H1 (cell line): ENCODE measurements at regions not wholly inside any gene's neighbourhood (a gene's known extent, or its start where the extent isn't known, plus 50 kb on each side); places are given as distances from the start of the nearest gene placed in this dataset.

ENCODE experiments used
- CTCF ChIA-PET: fragments of 300-600 bp; sonication (Branson Sonifier 250); formaldehyde crosslinking; loops from one replicate; lab custom pipeline; 2021; ENCODE audit not compliant: partially characterized antibody; lab: Charles Lee
- POLR2A ChIA-PET: fragments of 300-600 bp; sonication (Branson Sonifier 250); formaldehyde crosslinking; loops from one replicate; lab custom pipeline; 2021; ENCODE audit warnings: inconsistent platforms; ENCODE audit not compliant: partially characterized antibody; lab: Charles Lee
- DNase-seq, 2 experiments: peaks; one replicate each; pipeline versions ENCODE4 v3.0.0 to v3.0.0-alpha.2; 2010 to 2022; ENCODE audit warnings: low spot score in 2 of 2, low read depth in 1 of 2, mixed read lengths in 1 of 2
- FAIRE-seq: peaks from 2 replicates; lab custom pipeline; 2011; peaks lifted over from hg19 to GRCh38; lab: Jason Lieb, UNC
- H2AFZ ChIP-seq: 2 replicates; pipeline ENCODE4 v1.8.1; 2012; ENCODE audit warnings: low read length, inconsistent platforms
- H2AK5ac ChIP-seq: 2 replicates; pipeline ENCODE4 v1.6.1; 2013; ENCODE audit warnings: low read depth, low read length
- H2BK120ac ChIP-seq: replicated peaks from 2 replicates; pipeline ENCODE3; 2013; ENCODE audit warnings: low read depth, low read length, inconsistent platforms
- H2BK12ac ChIP-seq: 2 replicates; pipeline ENCODE4 v1.6.1; 2013; ENCODE audit warnings: low read depth, low read length
- H2BK15ac ChIP-seq: 2 replicates; pipeline ENCODE4 v1.6.1; 2013; ENCODE audit warnings: low read length
- H2BK20ac ChIP-seq: 2 replicates; pipeline ENCODE4 v1.6.1; 2013; ENCODE audit warnings: low read length
- H2BK5ac ChIP-seq: 2 replicates; pipeline ENCODE4 v1.6.1; 2013; ENCODE audit warnings: low read depth, low read length
- H3K14ac ChIP-seq: 2 replicates; pipeline ENCODE4 v1.6.1; 2013; ENCODE audit warnings: inconsistent platforms; ENCODE audit not compliant: insufficient read length
- H3K18ac ChIP-seq: 2 replicates; pipeline ENCODE4 v1.6.1; 2013; ENCODE audit warnings: low read length; ENCODE audit errors: extremely low read depth
- H3K23ac ChIP-seq: 2 replicates; pipeline ENCODE4 v1.6.1; 2013; ENCODE audit warnings: inconsistent platforms; ENCODE audit not compliant: insufficient read length
- H3K23me2 ChIP-seq: 2 replicates; pipeline ENCODE4 v1.6.1; 2013; ENCODE audit warnings: low read depth, low read length
- H3K27ac ChIP-seq: 2 replicates; pipeline ENCODE4 v1.6.1; 2011; ENCODE audit warnings: low read depth, low read length, inconsistent platforms
- H3K27me3 ChIP-seq, 4 experiments: replicated peaks in 1 of 4; 1 replicate in 1 of 4; 2 replicates in 3 of 4; pipeline versions ENCODE4 v1.6.1 to v1.8.1; 2011 to 2013; ENCODE audit warnings: low read length in 3 of 4, mild to moderate bottlenecking in 3 of 4, inconsistent platforms in 2 of 4, mixed read lengths in 2 of 4, moderate library complexity in 1 of 4; ENCODE audit not compliant: control insufficient read depth in 3 of 4, insufficient read depth in 3 of 4; ENCODE audit errors: extremely low read depth in 1 of 4
- H3K36me3 ChIP-seq, 4 experiments: 2 replicates each; pipeline versions ENCODE4 v1.6.1 to v1.8.1; 2011 to 2013; ENCODE audit warnings: mild to moderate bottlenecking in 4 of 4, low read length in 3 of 4, moderate library complexity in 2 of 4, control low read depth in 1 of 4, inconsistent platforms in 1 of 4; ENCODE audit not compliant: insufficient read depth in 4 of 4, control insufficient read depth in 2 of 4
- H3K4ac ChIP-seq: replicated peaks from 2 replicates; pipeline ENCODE3; 2013; ENCODE audit warnings: low read length, low read depth, mixed read lengths, inconsistent platforms; ENCODE audit not compliant: insufficient read length
- H3K4me1 ChIP-seq, 4 experiments: replicated peaks in 1 of 4; 1 replicate in 1 of 4; 2 replicates in 3 of 4; pipeline versions ENCODE4 v1.6.1 to v1.8.1; 2011 to 2013; ENCODE audit warnings: low read length in 3 of 4, inconsistent platforms in 2 of 4, mixed read lengths in 1 of 4; ENCODE audit not compliant: insufficient read depth in 4 of 4, control insufficient read depth in 3 of 4
- H3K4me2 ChIP-seq, 2 experiments: 2 replicates each; pipeline versions ENCODE4 v1.6.1 to v1.8.1; 2011 to 2013; ENCODE audit warnings: low read depth in 2 of 2, low read length in 2 of 2, control low read depth in 1 of 2, inconsistent platforms in 1 of 2, mild to moderate bottlenecking in 1 of 2; ENCODE audit not compliant: insufficient read depth in 1 of 2
- H3K4me3 ChIP-seq, 4 experiments: fragments of 200-600, 300-600 bp in 1 of 4; sonication (generic), shearing (Covaris generic), sonication (Bioruptor Twin) in 1 of 4; 2 replicates each; pipeline versions ENCODE4 v1.5.1 to v1.8.1; 2011 to 2016; ENCODE audit warnings: low read length in 4 of 4, low read depth in 3 of 4, control low read depth in 2 of 4, inconsistent platforms in 2 of 4, mild to moderate bottlenecking in 2 of 4, mixed read lengths in 1 of 4, moderate library complexity in 1 of 4; ENCODE audit not compliant: insufficient read depth in 2 of 4; ENCODE audit errors: extremely low read depth in 1 of 4
- H3K56ac ChIP-seq: replicated peaks from 2 replicates; pipeline ENCODE3; 2013; ENCODE audit warnings: low read depth, mild to moderate bottlenecking, mixed read lengths, low read length, inconsistent platforms; ENCODE audit not compliant: insufficient read length
- H3K79me1 ChIP-seq: 2 replicates; pipeline ENCODE4 v1.6.1; 2013; ENCODE audit warnings: low read depth, low read length, control low read depth
- H3K79me2 ChIP-seq, 2 experiments: 2 replicates each; pipeline versions ENCODE4 v1.6.1 to v1.8.1; 2012 to 2013; ENCODE audit warnings: low read length in 2 of 2, mild to moderate bottlenecking in 2 of 2, inconsistent platforms in 1 of 2; ENCODE audit not compliant: insufficient read depth in 2 of 2, control insufficient read depth in 1 of 2
- H3K9ac ChIP-seq, 4 experiments: replicated peaks in 1 of 4; 1 replicate in 1 of 4; 2 replicates in 3 of 4; pipeline versions ENCODE4 v1.6.1 to v1.8.1; 2011 to 2013; ENCODE audit warnings: low read depth in 3 of 4, low read length in 3 of 4, control low read depth in 2 of 4, mild to moderate bottlenecking in 2 of 4, moderate library complexity in 2 of 4, inconsistent platforms in 1 of 4; ENCODE audit errors: extremely low read depth in 1 of 4
- H3K9me3 ChIP-seq, 2 experiments: 2 replicates each; pipeline versions ENCODE4 v1.6.1 to v1.8.1; 2012 to 2013; ENCODE audit warnings: mild to moderate bottlenecking in 2 of 2, moderate library complexity in 2 of 2, control low read depth in 1 of 2, inconsistent platforms in 1 of 2, low read depth in 1 of 2, low read length in 1 of 2, mixed read lengths in 1 of 2; ENCODE audit not compliant: insufficient read depth in 2 of 2
- H4K20me1 ChIP-seq, 2 experiments: replicated peaks in 1 of 2; 2 replicates each; pipeline versions ENCODE3 to v1.8.1; 2011 to 2013; ENCODE audit warnings: inconsistent platforms in 2 of 2, low read length in 2 of 2, mild to moderate bottlenecking in 1 of 2; ENCODE audit not compliant: insufficient read depth in 2 of 2, control insufficient read depth in 1 of 2
- H4K5ac ChIP-seq: 2 replicates; pipeline ENCODE4 v1.6.1; 2013; ENCODE audit warnings: low read length, low read depth, mixed read lengths, inconsistent platforms; ENCODE audit not compliant: insufficient read length
- H4K8ac ChIP-seq: 2 replicates; pipeline ENCODE4 v1.8.0; 2013; ENCODE audit warnings: mild to moderate bottlenecking, moderate library complexity, low read length, inconsistent platforms; ENCODE audit not compliant: insufficient read depth; ENCODE audit errors: extremely low read depth
- H4K91ac ChIP-seq: replicated peaks from 2 replicates; pipeline ENCODE3; 2013; ENCODE audit warnings: low read length, mixed read lengths, inconsistent platforms; ENCODE audit not compliant: insufficient read length
- CBX8 ChIP-seq: fragments of 300-800, 300-1000 bp; sonication (generic); IDR thresholded peaks from 2 replicates; pipeline ENCODE4 v1.7.1; 2016; ENCODE audit warnings: low read depth, low read length, borderline replicate concordance
- CHD2 ChIP-seq: IDR thresholded peaks from 2 replicates; pipeline ENCODE4 v1.6.1; 2012; ENCODE audit warnings: low read length, improper control_type of control experiment
- JUN ChIP-seq: IDR thresholded peaks from 2 replicates; pipeline ENCODE4 v1.6.1; 2011; ENCODE audit warnings: low read depth, mild to moderate bottlenecking, improper control_type of control experiment, low read length
- KDM4A ChIP-seq: IDR thresholded peaks from one replicate; pipeline ENCODE4 v1.7.1; 2012; ENCODE audit warnings: low read depth, mild to moderate bottlenecking, moderate library complexity, low read length, inconsistent platforms; ENCODE audit not compliant: severe bottlenecking
- KDM5A ChIP-seq: fragments of 200-600 bp; IDR thresholded peaks from 2 replicates; pipeline ENCODE4 v1.7.1; 2012; ENCODE audit warnings: mild to moderate bottlenecking, low read length, inconsistent platforms, mixed read lengths
- POLR2A ChIP-seq, 2 experiments: IDR thresholded peaks; 1 replicate in 1 of 2; 2 replicates in 1 of 2; pipeline ENCODE4 v1.6.1; 2011; ENCODE audit warnings: low read depth in 2 of 2, low read length in 2 of 2, mild to moderate bottlenecking in 2 of 2; ENCODE audit errors: control extremely low read depth in 1 of 2
- RFX5 ChIP-seq: IDR thresholded peaks from 2 replicates; pipeline ENCODE4 v1.6.1; 2011; ENCODE audit warnings: low read depth, low read length, improper control_type of control experiment, borderline replicate concordance
- RNF2 ChIP-seq: fragments of 200-900, 300-1000 bp; sonication (generic); IDR thresholded peaks from 2 replicates; pipeline ENCODE4 v1.7.1; 2016; ENCODE audit warnings: borderline replicate concordance, low read depth, mild to moderate bottlenecking, antibody characterized with exemption, low read length; ENCODE audit not compliant: poor library complexity, severe bottlenecking; ENCODE audit errors: missing control alignments
- SIRT6 ChIP-seq: IDR thresholded peaks from one replicate; pipeline ENCODE4 v1.7.1; 2012; ENCODE audit warnings: low read length, inconsistent platforms
- TCF12 ChIP-seq: IDR thresholded peaks from 2 replicates; pipeline ENCODE4 v1.6.1; 2011; ENCODE audit warnings: low read depth, mild to moderate bottlenecking, low read length
- WGBS, 2 experiments: shearing (Covaris generic) in 1 of 2; methylation state at CpG; one replicate each; pipeline versions ENCODE4 v1.1.6 to v1.1.7; 2013 to 2015; ENCODE audit warnings: low lambda C conversion rate in 2 of 2, mixed read lengths in 2 of 2, inconsistent platforms in 1 of 2, low coverage in 1 of 2, missing lambda C conversion rate in 1 of 2; ENCODE audit not compliant: insufficient replicate concordance in 2 of 2, insufficient coverage in 1 of 2, insufficient read length in 1 of 2; ENCODE audit errors: extremely low coverage in 1 of 2, missing lambda C conversion rate in 1 of 2; 5-methylcytosine and 5-hydroxymethylcytosine counted together
- TF ChIP-seq, protein P1 (sequence below), 3 experiments: IDR thresholded peaks; 1 replicate in 2 of 3; 2 replicates in 1 of 3; pipeline versions ENCODE4 v1.5.1 to v1.6.1; 2011; ENCODE audit warnings: low read length in 3 of 3, mild to moderate bottlenecking in 3 of 3, inconsistent platforms in 2 of 3, low read depth in 1 of 3, moderate library complexity in 1 of 3; ENCODE audit not compliant: insufficient read depth in 1 of 3; ENCODE audit errors: control extremely low read depth in 1 of 3

DNA sequence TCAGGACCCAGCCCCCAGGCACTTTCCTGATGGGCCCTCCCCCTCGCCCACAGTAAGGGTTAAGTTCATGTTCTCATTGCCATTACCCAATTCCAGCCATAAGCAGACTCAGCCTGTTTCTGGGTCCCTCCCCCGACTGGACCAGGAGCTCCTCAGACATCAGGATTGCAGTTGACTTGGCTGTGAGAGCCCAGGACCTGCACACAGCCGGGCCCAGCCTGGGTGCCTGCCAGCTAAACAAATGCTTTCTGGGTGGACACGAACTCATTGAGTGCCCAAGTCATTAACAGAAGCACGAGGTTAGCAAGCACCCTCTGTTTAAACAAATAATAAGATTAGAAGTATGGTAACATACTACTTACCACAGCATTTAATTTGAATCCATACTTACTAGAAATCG lies 147.9 kb upstream of the POU3F1 start:
- no peak for FAIRE-seq
- 81% methylated on average over 6 of the region's 6 CpGs; no CpG with 5 or more reads in 1 of the 2 experiments for WGBS, 2 experiments
- CTCF ChIA-PET: interaction anchor here (1.3 kb wide), 2 partner anchors 13 to 56 kb away, joined by 3 to 4 read pairs; no protein-coding TSS in a partner anchor

More for the DNA sequence above, 147.9 kb upstream of the POU3F1 start:
- no peak overlapping the region for H4K5ac ChIP-seq
- H3K4me2 ChIP-seq: no peak overlapping the region
- H3K4me3 ChIP-seq: no peak overlapping the region
- DNase-seq: no peak
- no peak overlapping the region for H3K18ac ChIP-seq
- no peaks in the 10 kb centered on the region for H3K36me3 ChIP-seq
- TF ChIP-seq KDM4A (no peak), SIRT6 (no peak), RFX5 (no peak), CBX8 (no peak), CHD2 (no peak), TCF12 (no peak), RNF2 (no peak), KDM5A (no peak), POLR2A (IDR thresholded peaks at IDR 0.05; ENCODE audit: control extremely low read depth in 1 of 2, low read depth in 2 of 2, low read length in 2 of 2) (no peak), JUN (no peak)
- TF ChIP-seq, protein P1, sequence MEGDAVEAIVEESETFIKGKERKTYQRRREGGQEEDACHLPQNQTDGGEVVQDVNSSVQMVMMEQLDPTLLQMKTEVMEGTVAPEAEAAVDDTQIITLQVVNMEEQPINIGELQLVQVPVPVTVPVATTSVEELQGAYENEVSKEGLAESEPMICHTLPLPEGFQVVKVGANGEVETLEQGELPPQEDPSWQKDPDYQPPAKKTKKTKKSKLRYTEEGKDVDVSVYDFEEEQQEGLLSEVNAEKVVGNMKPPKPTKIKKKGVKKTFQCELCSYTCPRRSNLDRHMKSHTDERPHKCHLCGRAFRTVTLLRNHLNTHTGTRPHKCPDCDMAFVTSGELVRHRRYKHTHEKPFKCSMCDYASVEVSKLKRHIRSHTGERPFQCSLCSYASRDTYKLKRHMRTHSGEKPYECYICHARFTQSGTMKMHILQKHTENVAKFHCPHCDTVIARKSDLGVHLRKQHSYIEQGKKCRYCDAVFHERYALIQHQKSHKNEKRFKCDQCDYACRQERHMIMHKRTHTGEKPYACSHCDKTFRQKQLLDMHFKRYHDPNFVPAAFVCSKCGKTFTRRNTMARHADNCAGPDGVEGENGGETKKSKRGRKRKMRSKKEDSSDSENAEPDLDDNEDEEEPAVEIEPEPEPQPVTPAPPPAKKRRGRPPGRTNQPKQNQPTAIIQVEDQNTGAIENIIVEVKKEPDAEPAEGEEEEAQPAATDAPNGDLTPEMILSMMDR (IDR thresholded peaks at IDR 0.05; ENCODE audit: control extremely low read depth in 1 of 3, insufficient read depth in 1 of 3, low read depth in 1 of 3, low read length in 3 of 3): no peak
- H3K9ac ChIP-seq: no peak overlapping the region
- H2BK12ac ChIP-seq: no peak overlapping the region
- H2AFZ ChIP-seq: no peak overlapping the region
- H3K23me2 ChIP-seq: no peaks in the 10 kb centered on the region
- no peak overlapping the region for H3K14ac ChIP-seq
- H4K91ac ChIP-seq: no peak overlapping the region
- no peak overlapping the region for H3K56ac ChIP-seq
- no peak overlapping the region for H2BK5ac ChIP-seq
- no peak overlapping the region for H2BK120ac ChIP-seq
- H2AK5ac ChIP-seq: no peak overlapping the region
- POLR2A ChIA-PET: no interaction called here
- H2BK15ac ChIP-seq: no peak overlapping the region
- no peaks in the 10 kb centered on the region for H3K79me2 ChIP-seq
- no peaks in the 10 kb centered on the region for H3K79me1 ChIP-seq
- H2BK20ac ChIP-seq: no peak overlapping the region
- H3K23ac ChIP-seq: no peak overlapping the region
- H3K27ac ChIP-seq: no peak overlapping the region
- H3K9me3 ChIP-seq: no peaks in the 10 kb centered on the region; a peak in 1 of 4 replicates
- no peaks in the 10 kb centered on the region for H4K20me1 ChIP-seq
- H4K8ac ChIP-seq: no peak overlapping the region
- peaks cover 0 to 3% (median 0%) of the 10 kb centered on the region in 4 experiments; a peak in 2 of 7 replicates for H3K4me1 ChIP-seq
- peaks cover 0 to 3% (median 0%) of the 10 kb centered on the region in 4 experiments; a peak in 1 of 7 replicates for H3K27me3 ChIP-seq
- H3K4ac ChIP-seq: no peak overlapping the region
